ENCODE measurements at regions not wholly inside any gene's neighbourhood (a gene's known extent, or its start where the extent isn't known, plus 50 kb on each side); places are given as distances from the start of the nearest gene placed in this dataset.

DNA sequence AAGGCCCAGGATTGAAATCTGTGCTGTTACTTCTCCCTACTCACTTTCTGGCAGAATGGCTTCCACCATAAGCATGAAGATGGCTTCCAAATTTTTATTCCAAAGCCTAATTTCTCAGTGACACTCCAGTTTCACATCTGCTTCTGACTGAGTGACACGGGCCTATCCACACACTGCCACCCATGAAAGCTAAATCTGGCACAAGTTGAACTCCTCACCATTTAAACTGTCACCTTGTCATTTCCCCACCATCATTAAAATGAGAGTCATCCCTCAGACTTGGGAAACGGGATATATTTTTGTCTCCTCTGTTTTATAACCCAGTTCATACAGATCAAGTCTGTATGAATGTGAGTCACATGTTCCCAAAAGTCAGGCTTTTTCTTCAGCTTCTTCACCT is 77.1 kb downstream of the MGST1 start:
- TF ChIP-seq, protein P1, sequence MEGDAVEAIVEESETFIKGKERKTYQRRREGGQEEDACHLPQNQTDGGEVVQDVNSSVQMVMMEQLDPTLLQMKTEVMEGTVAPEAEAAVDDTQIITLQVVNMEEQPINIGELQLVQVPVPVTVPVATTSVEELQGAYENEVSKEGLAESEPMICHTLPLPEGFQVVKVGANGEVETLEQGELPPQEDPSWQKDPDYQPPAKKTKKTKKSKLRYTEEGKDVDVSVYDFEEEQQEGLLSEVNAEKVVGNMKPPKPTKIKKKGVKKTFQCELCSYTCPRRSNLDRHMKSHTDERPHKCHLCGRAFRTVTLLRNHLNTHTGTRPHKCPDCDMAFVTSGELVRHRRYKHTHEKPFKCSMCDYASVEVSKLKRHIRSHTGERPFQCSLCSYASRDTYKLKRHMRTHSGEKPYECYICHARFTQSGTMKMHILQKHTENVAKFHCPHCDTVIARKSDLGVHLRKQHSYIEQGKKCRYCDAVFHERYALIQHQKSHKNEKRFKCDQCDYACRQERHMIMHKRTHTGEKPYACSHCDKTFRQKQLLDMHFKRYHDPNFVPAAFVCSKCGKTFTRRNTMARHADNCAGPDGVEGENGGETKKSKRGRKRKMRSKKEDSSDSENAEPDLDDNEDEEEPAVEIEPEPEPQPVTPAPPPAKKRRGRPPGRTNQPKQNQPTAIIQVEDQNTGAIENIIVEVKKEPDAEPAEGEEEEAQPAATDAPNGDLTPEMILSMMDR (conservative IDR thresholded peaks at IDR 0.05): no peak
- no peak overlapping the region for H4K91ac ChIP-seq (ENCODE audit: insufficient read length, low read depth, low read length)
- Mint-ChIP-seq H3K36me3 (ENCODE audit: insufficient read depth in 1 of 3, low read depth in 3 of 3) (peaks cover 0 to 2% (median under 1%) of the 10 kb centered on the region in 3 experiments; a peak in 4 of 7 replicates), H3K9me3 (peaks cover under 1% of the 10 kb centered on the region in 2 experiments; a peak in 2 of 5 replicates), H3K27me3 (ENCODE audit: low read depth) (no peaks in the 10 kb centered on the region), H3K4me3 (no peak overlapping the region), H3K4me1 (peaks cover 0 to 3% of the 10 kb centered on the region in 2 experiments; a peak in 1 of 4 replicates), H3K27ac (peak overlapping the region in 1 of 3 experiments; percentile 49; a peak in 1 of 7 replicates)
- H3K23ac ChIP-seq (ENCODE audit: insufficient read length, low read depth, low read length): no peak overlapping the region
- H4K8ac ChIP-seq (replicated peaks; ENCODE audit: insufficient read length, low read depth, low read length): no peak overlapping the region
- no peaks in the 10 kb centered on the region for H3K27me3 ChIP-seq (ENCODE audit: insufficient read depth, low read length)
- no peak overlapping the region for H3K56ac ChIP-seq (ENCODE audit: insufficient read length, low read depth, low read length)
- H3K27ac ChIP-seq (ENCODE audit: insufficient read length, low read depth, low read length): no peak overlapping the region
- H3K4me2 ChIP-seq (ENCODE audit: insufficient read depth, insufficient read length, low read length): no peak overlapping the region
- no peak overlapping the region for H3K18ac ChIP-seq (ENCODE audit: insufficient read length, low read depth, low read length)
- no peak overlapping the region for H2BK5ac ChIP-seq (ENCODE audit: insufficient read length, low read length)
- no peak overlapping the region for H2AK5ac ChIP-seq (ENCODE audit: insufficient read length, low read length)
- no peak overlapping the region for H2AFZ ChIP-seq (ENCODE audit: low read length)
- no peaks in the 10 kb centered on the region for H3K23me2 ChIP-seq (ENCODE audit: insufficient read length, low read depth, low read length, poor library complexity, severe bottlenecking)
- H3K79me2 ChIP-seq (ENCODE audit: insufficient read depth, low read length): no peaks in the 10 kb centered on the region
- no peaks in the 10 kb centered on the region for H3K9me3 ChIP-seq (ENCODE audit: control insufficient read depth, low read depth, low read length)
- H2BK120ac ChIP-seq (ENCODE audit: low read depth, low read length, poor library complexity, severe bottlenecking): no peak overlapping the region
- WGBS (ENCODE audit: extremely low coverage, insufficient read length, low lambda C conversion rate): no CpG with 5 or more reads among the region's 2 CpGs
- no peak overlapping the region for H2BK15ac ChIP-seq (ENCODE audit: low read depth, low read length)
- DNase-seq: no peak
- no peak overlapping the region for H4K5ac ChIP-seq (ENCODE audit: insufficient read length, low read depth, low read length)
- no peak overlapping the region for H3T11ph ChIP-seq (ENCODE audit: low read length)
- H4K20me1 ChIP-seq (ENCODE audit: control insufficient read depth, insufficient read depth, insufficient read length): no peaks in the 10 kb centered on the region
- no peak overlapping the region for H3K4ac ChIP-seq (ENCODE audit: low read depth, low read length)
- H3K14ac ChIP-seq (ENCODE audit: insufficient read depth, low read length): no peak overlapping the region
- no peaks in the 10 kb centered on the region for H3K79me1 ChIP-seq (ENCODE audit: insufficient read depth, low read depth, low read length, poor library complexity, severe bottlenecking)
- H2BK20ac ChIP-seq (ENCODE audit: low read depth, low read length, poor library complexity, severe bottlenecking): no peak overlapping the region
- H3K4me1 ChIP-seq (ENCODE audit: insufficient read depth, low read length): no peaks in the 10 kb centered on the region
- H2BK12ac ChIP-seq (ENCODE audit: insufficient read length, low read depth, low read length): no peak overlapping the region
- no peak overlapping the region for H3K9ac ChIP-seq (ENCODE audit: extremely low read depth, insufficient read length, low read length)
